Activated CD4-positive, alpha-beta T cell treated with anti-CD3 and anti-CD28 coated beads, Interleukin-2, Interleukin-6, amounts not matched to agents 100 ng/mL and 50 ng/mL, durations not matched to agents 16 hours and 8 hours (primary cell): ENCODE measurements at regions not wholly inside any gene's neighbourhood (a gene's known extent, or its start where the extent isn't known, plus 50 kb on each side); places are given as distances from the start of the nearest gene placed in this dataset.
A peak's percentile ranks its signal among the peaks of the same experiment; 100 is the strongest.

Source experiments
- DNase-seq: peaks from one replicate; pipeline ENCODE4 v3.0.0-alpha.2; 2020

DNA sequence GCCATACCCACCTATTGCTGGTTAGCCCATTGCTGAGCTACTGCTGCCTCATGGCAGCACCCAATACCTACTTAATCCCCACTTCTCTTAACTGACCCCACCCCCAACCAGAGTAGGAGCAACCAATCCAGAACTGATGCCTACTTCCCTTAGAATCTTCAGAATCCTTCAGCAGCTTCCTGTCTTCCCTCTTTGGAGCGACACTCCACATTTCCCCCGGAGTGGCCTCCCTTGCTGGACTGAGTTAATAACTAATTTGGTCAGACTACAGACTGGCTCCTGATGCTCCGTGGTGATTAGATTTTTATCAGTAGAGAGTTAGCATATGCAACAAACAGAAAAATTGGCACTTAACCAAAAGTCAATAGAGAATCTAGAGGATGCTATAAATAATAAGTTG is 51.2 kb upstream of the UBR2 start:
- DNase-seq = no peak

DNA sequence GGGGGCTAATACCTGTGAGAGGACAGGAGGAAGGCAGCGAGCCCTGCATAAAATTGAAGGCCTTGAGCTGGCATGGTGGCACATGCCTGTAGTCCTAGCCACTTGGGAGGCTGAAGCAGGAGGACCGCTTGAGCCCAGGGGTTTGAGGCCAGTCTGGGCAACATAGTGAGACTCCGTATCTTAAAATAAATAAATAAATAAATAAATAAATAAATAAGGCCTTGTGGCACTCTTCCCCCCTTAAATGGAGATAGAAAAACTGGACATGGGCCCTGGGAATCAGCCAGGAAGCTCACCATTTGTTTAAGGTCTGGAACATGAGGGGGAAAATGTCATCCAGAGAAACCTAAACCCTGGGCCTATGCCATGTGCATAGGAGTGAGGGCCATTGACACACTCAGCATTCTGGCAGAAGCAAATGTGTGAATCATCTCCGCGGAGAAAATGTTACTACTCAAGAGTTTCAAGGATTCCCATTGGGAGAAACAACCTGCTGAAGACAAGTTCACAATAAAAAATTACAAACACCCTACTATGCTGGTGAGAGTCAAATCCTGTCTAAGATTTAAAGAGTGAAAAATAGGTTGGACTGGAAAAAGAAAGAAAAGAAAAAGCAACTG is 51.9 kb upstream of the UBR2 start:
- no peak for DNase-seq

DNA sequence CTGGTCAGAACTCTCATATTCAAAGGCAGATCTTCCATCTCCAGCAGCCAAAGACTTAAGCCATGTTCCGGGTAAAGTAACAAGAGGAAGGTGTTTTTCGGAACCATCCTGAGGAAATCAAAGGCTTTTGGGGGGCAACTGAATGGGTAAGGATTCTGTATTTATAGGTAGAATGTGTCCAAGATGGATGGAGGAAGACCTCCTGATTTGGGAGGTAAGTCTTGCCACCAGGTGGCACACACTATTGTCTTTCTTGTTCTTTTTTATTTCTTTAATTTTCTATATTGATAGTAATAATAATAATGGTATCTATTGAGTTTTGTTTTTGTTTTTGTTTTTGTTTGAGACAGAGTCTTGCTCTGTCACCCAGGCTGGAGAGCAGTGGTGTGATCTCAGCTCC is 53.0 kb upstream of the UBR2 start:
- DNase-seq = no peak

DNA sequence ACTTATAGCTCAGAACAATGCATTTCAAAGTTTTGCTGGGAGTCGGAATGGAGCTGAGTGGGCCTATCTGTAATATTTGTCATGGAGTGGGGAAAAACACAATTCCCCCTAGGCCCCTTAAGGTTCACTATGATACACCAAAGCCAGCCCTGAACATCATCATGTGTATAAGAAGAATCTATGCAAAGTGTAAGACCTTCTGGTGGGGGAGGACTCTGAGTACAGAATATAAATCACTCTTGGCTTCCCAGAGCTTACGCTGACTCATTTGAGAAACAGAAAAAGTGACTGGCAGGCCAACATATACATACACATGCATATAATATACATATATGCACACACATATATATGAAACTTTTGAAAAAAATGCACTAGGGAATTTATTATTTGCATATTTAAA is 54.1 kb upstream of the UBR2 start:
- peak; percentile 62 for DNase-seq

DNA sequence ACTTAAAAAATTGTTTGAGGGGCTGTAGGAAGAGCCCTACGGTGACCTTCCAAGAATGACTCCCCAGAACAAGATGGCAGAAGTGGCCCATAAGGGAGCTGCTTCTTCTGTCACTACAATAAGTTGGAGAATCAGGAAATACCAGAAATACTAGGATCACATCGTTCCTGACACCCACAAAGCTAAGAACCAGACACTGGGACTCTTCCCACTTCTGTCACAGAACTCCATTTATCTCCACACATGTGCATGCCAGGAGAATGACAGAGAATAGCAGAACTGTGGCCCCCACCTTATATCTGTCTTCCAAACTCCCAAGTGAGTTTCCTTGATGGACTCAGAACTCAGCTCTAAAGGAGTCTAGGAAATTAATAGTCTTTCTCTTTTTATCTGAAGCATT is 54.6 kb upstream of the UBR2 start:
- DNase-seq = no peak

DNA sequence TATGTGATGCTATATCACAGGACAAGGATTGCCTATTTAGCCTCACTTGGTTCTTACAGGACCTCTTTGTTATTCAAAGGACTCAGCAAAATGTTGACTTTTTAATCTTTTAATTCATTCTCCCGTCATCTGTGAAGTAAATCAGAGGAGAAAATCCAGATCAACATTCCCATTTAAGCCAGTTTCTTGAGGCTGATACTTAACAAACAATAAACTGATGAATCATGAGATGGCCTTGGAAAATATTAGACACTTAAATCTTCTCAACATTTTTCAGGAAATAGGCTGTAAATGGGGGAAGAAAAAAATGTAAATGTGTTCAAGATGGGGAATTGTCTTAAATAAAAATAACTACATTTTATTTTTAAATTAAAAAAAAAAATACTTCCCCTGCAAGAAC is 55.9 kb upstream of the UBR2 start:
- no peak for DNase-seq

DNA sequence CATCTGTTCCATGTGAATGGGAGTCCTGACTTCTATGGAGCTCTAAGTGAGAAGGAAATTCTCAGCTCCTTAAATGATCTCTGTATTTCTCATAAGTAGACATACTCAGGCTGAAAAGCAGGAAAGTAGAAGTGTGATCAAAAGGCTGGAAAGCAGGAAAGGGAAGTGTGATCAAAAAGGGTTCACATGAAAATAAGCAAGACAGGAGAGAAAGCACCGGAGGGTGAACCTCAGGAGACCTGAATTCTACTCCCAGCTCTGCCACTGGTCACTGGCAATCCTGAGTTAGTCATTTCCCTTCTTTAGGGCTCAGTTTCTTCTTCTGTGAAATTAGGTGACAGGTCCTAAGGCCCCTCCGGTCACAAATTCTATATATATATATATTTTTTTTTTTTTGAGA is 55.5 kb upstream of the TRERF1 start:
- DNase-seq = no peak

DNA sequence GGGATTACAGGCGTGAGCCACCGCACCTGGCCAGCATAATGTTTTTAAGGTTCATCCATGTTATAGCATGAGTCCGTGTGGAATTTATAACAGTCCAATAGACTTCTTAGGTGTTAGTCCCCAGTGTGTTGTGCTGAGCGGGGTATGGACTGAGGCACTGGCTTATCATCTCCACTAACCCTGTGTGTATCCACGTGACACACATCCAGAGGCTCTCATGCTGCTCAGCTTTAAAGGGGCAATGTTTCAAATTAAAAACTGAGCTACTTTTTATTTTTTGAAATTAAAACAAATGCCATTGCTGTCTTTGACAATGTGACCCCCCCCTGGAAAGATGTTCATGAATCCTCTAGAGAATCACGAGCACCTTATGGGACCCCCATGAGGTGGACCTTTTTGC is 54.3 kb upstream of the TRERF1 start:
- DNase-seq = no peak

DNA sequence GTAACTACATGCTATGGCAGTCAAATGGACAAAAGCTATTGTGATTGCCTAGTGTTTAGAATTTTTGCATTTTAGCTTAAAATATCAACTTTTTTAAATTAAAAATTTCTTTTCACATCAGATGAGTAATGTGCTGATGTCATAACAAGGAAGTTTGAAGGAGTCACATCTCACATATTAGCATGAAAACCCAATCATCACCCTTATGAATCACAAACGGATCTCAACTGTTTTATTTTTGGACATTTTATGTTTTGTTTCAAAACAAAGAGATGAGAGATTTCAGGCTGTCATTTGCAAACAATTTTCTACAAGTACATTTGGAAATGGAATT is 53.6 kb upstream of the TRERF1 start:
- peak; percentile 27 for DNase-seq

DNA sequence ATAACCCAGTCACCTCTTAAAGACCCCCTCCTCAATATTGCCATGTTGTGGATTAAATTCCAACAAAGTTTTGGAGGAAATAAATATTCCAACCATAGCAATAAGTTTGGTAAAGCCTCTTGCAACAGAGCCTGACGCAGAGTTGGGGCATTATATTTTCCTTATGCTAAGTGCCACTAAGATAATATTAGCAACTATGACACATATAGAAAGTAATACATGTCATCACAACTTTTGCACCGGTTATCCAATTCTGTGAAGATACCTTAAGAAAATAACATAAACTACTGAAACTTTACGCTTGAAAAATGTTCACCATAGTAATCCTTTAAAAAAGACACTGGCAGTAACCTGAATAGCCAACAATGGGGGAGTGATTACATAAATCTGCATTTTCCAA is 52.2 kb upstream of the TRERF1 start:
- peak; percentile 29 for DNase-seq

DNA sequence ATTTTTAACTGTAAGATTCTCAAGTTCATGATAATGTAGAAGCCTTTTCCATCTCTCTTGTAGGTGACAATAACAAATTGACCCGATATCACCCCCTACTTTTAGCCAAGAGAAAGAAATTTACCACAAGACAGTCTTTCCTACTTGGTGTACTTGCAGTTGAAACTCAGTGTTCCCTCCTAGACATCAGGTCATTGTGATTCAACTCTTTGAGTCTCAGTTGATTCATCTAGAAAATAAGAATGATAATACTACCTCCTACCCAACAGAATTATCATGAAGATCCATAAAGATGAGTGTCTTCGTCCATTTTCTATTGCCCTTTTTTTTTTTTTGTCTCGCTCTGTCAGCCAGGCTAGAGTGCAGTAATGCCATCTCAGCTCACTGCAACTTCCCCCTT is 51.3 kb upstream of the TRERF1 start:
- no peak for DNase-seq

DNA sequence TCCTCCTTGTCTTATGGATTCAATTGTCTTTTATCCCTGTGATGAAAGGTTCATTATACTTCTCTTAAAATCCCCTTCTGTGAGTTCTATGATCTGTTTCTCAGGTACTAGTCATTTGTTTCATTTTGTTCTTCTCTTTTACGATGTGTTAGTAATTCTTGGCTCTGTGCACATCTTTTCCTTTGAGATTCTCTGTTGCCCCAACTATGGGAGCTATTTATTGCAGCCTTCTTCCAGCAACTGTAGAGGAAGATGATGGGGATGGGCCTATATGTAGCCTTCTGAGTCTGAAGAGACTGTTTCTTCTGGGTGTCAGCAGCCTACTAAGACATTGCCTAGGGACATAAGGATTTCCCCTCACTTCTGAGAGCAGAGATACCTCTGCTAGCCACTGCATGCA is 50.4 kb upstream of the TRERF1 start:
- DNase-seq = no peak
